ENCODE measurements at regions not wholly inside any gene's neighbourhood (a gene's known extent, or its start where the extent isn't known, plus 50 kb on each side); places are given as distances from the start of the nearest gene placed in this dataset.

DNA sequence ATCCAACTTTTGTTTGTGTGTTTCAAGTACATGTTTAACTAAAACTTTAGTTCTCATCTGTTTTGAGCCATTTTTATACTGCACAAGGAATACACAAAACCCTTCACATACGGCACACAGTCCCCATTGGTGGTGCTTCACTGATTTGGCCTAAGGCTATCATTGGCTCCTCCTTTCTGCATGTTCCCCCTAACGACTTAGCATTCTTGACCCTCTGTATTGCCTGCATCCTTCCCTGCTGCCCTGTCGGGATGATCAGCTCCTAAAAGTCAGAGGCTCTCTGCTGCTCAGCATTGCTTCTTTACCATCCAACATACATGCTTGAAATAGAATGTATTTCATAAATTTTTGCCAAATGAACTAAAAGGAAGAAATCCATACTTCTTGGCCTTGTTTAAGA is 111.4 kb upstream of the ABCB5 start:
- TF ChIP-seq, protein P1, sequence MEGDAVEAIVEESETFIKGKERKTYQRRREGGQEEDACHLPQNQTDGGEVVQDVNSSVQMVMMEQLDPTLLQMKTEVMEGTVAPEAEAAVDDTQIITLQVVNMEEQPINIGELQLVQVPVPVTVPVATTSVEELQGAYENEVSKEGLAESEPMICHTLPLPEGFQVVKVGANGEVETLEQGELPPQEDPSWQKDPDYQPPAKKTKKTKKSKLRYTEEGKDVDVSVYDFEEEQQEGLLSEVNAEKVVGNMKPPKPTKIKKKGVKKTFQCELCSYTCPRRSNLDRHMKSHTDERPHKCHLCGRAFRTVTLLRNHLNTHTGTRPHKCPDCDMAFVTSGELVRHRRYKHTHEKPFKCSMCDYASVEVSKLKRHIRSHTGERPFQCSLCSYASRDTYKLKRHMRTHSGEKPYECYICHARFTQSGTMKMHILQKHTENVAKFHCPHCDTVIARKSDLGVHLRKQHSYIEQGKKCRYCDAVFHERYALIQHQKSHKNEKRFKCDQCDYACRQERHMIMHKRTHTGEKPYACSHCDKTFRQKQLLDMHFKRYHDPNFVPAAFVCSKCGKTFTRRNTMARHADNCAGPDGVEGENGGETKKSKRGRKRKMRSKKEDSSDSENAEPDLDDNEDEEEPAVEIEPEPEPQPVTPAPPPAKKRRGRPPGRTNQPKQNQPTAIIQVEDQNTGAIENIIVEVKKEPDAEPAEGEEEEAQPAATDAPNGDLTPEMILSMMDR (IDR thresholded peaks at IDR 0.05; ENCODE audit: control extremely low read depth, extremely low read depth, low read depth, missing control alignments) = no peak
- no peak for DNase-seq (ENCODE audit: extremely low spot score)
- ChIA-PET POLR2A (no interaction called here), CTCF (interaction anchor here (1.3 kb wide), 1 partner anchor 10 kb away, joined by 3 read pairs; no protein-coding TSS in a partner anchor)

DNA sequence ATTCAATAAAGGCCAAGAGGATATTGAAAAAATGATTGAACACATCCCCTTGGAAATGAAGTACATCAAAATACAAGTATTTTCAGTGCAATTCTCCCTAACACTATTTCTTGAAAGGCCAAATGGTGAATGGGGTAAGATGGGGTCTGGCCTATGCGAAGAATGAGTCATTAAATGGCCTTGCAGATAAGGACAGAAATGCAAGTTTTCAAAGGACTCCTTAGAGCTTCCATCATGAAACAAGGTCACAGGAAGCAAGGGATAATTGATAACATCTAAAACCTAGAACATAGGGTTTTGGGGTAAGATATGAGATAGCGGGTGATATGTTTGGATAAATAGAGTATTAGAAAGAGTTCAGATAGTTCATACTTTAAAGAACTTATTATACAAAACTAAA is 109.3 kb upstream of the ABCB5 start:
- CTCF ChIA-PET = no interaction called here

DNA sequence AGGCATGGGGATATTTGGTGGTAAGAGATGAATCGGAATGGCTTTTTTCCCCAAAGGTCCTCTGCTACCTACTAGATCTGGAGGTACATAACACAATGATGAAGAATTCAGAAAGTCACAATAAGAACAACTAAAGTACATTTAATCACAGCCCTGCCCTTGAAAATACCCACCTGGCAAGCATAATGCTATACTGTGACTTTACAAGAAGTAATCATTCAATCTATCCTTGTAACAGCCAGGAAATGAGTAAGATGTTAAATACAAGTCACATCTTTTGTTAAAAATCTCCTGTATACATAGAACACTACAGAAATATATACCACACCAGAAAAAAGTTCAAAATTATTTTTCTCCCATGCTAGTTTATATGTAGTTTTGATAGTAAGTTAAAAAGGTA is 108.3 kb upstream of the ABCB5 start:
- POLR2A ChIA-PET = no interaction called here
- CTCF ChIA-PET = no interaction called here
- no peak for DNase-seq (ENCODE audit: extremely low spot score)
- TF ChIP-seq, protein P1 (IDR thresholded peaks at IDR 0.05; ENCODE audit: control extremely low read depth, extremely low read depth, low read depth, missing control alignments) = no peak

More for the DNA sequence above, 109.3 kb upstream of the ABCB5 start:
- DNase-seq (ENCODE audit: extremely low spot score) = no peak
- TF ChIP-seq, protein P1 (IDR thresholded peaks at IDR 0.05; ENCODE audit: control extremely low read depth, extremely low read depth, low read depth, missing control alignments) = no peak
- POLR2A ChIA-PET = no interaction called here

DNA sequence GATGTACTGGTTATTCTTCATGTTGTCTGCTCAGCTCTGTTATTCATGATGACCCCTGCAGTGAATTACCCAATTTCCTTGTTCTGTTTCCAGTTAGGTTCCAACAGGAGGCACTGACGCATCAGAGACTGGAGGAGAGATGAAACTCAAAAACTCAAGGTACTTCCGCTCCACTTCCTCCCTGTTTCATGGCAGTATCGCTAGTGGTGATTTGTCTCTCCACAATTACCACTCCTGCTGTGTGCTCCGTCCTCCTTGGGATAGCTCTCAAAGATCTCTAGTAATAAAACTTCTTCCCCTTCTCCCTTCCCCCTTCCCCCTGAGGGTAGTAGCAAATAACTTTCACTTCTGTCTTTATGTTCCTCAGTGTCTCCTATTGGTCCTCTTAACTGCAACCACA is 107.4 kb upstream of the ABCB5 start:
- ChIA-PET POLR2A (no interaction called here), CTCF (no interaction called here)
- no peak for DNase-seq (ENCODE audit: extremely low spot score)
- TF ChIP-seq, protein P1 (IDR thresholded peaks at IDR 0.05; ENCODE audit: control extremely low read depth, extremely low read depth, low read depth, missing control alignments) = no peak

DNA sequence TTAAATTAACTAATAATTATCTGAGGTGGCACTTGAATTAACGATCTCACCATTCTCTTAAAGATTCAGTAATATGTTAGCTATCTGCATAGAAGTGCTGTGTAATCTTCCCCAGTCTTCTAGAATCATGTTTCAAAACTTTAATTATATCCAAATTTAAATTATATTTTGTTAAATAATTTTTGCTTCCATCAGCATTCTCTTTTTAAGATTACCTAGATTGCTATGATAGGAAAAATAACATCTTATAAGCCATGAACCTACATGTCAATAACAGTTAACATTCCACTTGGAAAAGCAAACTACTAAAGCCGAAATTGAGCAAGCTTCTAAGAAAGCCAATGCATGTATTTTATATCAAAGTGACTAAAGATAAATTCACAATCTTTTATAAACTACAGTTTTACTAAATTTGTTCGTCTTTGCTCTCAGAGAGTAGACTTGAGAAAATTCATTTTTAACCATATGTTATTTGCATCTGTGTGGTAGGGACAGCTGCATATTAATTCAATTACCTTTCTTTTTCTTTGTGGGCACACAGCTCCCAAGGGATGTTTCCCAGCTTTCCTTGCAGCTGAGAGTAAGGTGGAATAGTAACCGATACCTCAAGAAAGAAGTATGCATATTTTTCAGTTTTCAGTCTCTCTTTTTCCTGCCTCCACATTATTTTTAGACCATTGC is 105.4 kb upstream of the ABCB5 start:
- CTCF ChIA-PET = interaction anchor here (1.5 kb wide), 1 partner anchor 14 kb away, joined by 3 read pairs; no protein-coding TSS in a partner anchor
- DNase-seq (ENCODE audit: extremely low spot score) = no peak
- TF ChIP-seq, protein P1 (IDR thresholded peaks at IDR 0.05; ENCODE audit: control extremely low read depth, extremely low read depth, low read depth, missing control alignments) = no peak
- POLR2A ChIA-PET = no interaction called here

DNA sequence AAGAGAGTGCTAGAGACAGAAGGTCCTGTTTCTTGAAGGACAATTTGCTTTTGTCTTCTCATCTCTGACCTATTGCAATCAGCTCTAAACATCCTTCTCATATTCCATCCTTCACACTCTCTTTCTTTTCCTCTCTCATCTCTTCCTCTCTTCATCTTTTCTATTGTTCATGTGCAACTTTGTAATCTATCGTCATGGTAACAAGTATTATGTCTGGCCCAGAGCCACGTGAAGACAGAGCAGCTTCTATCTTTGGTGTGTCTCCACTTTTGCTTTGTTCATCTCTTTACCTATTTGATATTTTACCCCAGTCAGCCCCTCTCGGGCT is 104.9 kb upstream of the ABCB5 start:
- POLR2A ChIA-PET = no interaction called here
- CTCF ChIA-PET = no interaction called here
- TF ChIP-seq, protein P1 (IDR thresholded peaks at IDR 0.05; ENCODE audit: control extremely low read depth, extremely low read depth, low read depth, missing control alignments) = no peak
- no peak for DNase-seq (ENCODE audit: extremely low spot score)

Data from GM10248 (cell line).